ENCODE measurements at regions not wholly inside any gene's neighbourhood (a gene's known extent, or its start where the extent isn't known, plus 50 kb on each side); places are given as distances from the start of the nearest gene placed in this dataset.

DNA sequence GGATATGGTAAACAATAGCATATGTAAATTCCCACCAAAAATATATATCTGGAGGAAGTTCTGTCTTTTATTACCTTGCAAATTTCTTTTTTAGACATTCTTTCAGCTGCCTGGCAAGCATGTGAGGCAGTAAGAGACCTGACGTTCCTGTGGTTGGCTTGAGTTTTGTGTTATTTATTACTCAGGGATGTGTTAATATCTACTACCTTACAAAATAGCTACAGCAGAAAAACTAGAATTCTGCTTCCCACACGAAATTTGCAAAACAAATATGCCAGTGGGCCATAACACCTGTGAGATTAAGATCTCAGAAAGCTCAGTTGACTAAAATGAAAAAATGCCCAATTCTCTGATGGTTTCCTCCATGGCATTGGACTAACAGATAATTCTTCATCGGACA is 274.2 kb downstream of the TMEM167A start:
- TF ChIP-seq RAD21 (IDR thresholded peaks at IDR 0.05 in 1 of 2, conservative IDR thresholded peaks at IDR 0.05 in 1 of 2; ENCODE audit: low read depth in 2 of 2, low read length in 2 of 2) = no peak
- TF ChIP-seq BCL11A (IDR thresholded peaks at IDR 0.05; ENCODE audit: low read depth in 2 of 2, low read length in 2 of 2) = no peak
- TF ChIP-seq, protein P1, sequence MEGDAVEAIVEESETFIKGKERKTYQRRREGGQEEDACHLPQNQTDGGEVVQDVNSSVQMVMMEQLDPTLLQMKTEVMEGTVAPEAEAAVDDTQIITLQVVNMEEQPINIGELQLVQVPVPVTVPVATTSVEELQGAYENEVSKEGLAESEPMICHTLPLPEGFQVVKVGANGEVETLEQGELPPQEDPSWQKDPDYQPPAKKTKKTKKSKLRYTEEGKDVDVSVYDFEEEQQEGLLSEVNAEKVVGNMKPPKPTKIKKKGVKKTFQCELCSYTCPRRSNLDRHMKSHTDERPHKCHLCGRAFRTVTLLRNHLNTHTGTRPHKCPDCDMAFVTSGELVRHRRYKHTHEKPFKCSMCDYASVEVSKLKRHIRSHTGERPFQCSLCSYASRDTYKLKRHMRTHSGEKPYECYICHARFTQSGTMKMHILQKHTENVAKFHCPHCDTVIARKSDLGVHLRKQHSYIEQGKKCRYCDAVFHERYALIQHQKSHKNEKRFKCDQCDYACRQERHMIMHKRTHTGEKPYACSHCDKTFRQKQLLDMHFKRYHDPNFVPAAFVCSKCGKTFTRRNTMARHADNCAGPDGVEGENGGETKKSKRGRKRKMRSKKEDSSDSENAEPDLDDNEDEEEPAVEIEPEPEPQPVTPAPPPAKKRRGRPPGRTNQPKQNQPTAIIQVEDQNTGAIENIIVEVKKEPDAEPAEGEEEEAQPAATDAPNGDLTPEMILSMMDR (IDR thresholded peaks at IDR 0.05; ENCODE audit: control extremely low read depth in 1 of 3, insufficient read depth in 1 of 3, low read depth in 1 of 3, low read length in 3 of 3) = no peak
- TF ChIP-seq POLR2A (IDR thresholded peaks at IDR 0.05; ENCODE audit: control extremely low read depth in 1 of 2, low read depth in 2 of 2, low read length in 2 of 2) = no peak
- TF ChIP-seq POLR2AphosphoS5 (IDR thresholded peaks at IDR 0.05; ENCODE audit: low read depth, low read length) = no peak
- TF ChIP-seq, protein P2, sequence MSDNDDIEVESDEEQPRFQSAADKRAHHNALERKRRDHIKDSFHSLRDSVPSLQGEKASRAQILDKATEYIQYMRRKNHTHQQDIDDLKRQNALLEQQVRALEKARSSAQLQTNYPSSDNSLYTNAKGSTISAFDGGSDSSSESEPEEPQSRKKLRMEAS (IDR thresholded peaks at IDR 0.05) = no peak
- TF ChIP-seq, protein P3, sequence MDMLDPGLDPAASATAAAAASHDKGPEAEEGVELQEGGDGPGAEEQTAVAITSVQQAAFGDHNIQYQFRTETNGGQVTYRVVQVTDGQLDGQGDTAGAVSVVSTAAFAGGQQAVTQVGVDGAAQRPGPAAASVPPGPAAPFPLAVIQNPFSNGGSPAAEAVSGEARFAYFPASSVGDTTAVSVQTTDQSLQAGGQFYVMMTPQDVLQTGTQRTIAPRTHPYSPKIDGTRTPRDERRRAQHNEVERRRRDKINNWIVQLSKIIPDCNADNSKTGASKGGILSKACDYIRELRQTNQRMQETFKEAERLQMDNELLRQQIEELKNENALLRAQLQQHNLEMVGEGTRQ (IDR thresholded peaks at IDR 0.05; ENCODE audit: low read length) = no peak
- no peak for TF ChIP-seq KDM1A (IDR thresholded peaks at IDR 0.05; ENCODE audit: borderline replicate concordance, low read length)

Data from H1 (cell line).